Neural crest cell (in vitro differentiated cells): ENCODE measurements at regions not wholly inside any gene's neighbourhood (a gene's known extent, or its start where the extent isn't known, plus 50 kb on each side); places are given as distances from the start of the nearest gene placed in this dataset.

Experiments
- DNase-seq: peaks from one replicate; pipeline ENCODE4 v3.0.0; 2021; ENCODE audit warnings: low read depth, mixed read lengths, low spot score
- H3K27ac Mint-ChIP-seq: one replicate; pipeline ENCODE4 v1.8.0; 2021; ENCODE audit warnings: mild to moderate bottlenecking, mixed read lengths; ENCODE audit not compliant: unreplicated experiment
- H3K27me3 Mint-ChIP-seq: 2 replicates; pipeline ENCODE4 v1.8.0; 2021; ENCODE audit warnings: low read depth, mild to moderate bottlenecking, mixed read lengths
- H3K36me3 Mint-ChIP-seq: 2 replicates; pipeline ENCODE4 v1.8.0; 2021; ENCODE audit warnings: low read depth, mild to moderate bottlenecking, mixed read lengths
- H3K4me1 Mint-ChIP-seq: 2 replicates; pipeline ENCODE4 v1.8.0; 2021; ENCODE audit warnings: mixed read lengths
- H3K4me3 Mint-ChIP-seq: one replicate; pipeline ENCODE4 v1.8.0; 2021; ENCODE audit warnings: mild to moderate bottlenecking, mixed read lengths
- H3K9me3 Mint-ChIP-seq: 2 replicates; pipeline ENCODE4 v1.8.0; 2021; ENCODE audit warnings: mixed read lengths
- CTCF ChIP-seq: fragments of 200-600 bp; sonication (generic); conservative IDR thresholded peaks from 2 replicates; pipeline ENCODE4 v1.5.0; 2021; ENCODE audit warnings: antibody characterized with exemption, mild to moderate bottlenecking

DNA sequence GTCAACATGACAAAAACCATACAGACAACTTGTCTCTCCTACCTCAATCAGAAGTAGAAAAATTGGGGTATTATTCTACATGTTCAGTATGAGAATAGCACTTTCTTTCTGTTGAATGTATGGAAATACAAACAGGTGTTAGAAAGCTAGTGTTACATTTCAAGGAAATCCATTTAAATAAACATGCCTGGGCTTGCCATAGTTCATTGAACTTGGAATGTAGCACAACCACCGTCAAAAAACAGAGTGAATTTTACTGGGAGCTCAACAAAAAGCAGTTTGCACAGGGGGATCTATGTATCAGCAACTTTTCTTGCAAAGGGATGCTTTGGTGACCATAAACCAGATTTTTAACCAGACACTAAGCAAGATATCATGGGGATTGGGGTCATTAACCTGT is 307.9 kb upstream of the SMARCA2 start:
- Mint-ChIP-seq H3K27ac (no peak overlapping the region), H3K36me3 (no peaks in the 10 kb centered on the region), H3K27me3 (peaks cover 9% of the 10 kb centered on the region), H3K4me3 (no peak overlapping the region), H3K4me1 (no peaks in the 10 kb centered on the region), H3K9me3 (no peaks in the 10 kb centered on the region)
- TF ChIP-seq CTCF, result no peak
- no peak for DNase-seq

- H3K4me3 Mint-ChIP-seq, result no peak overlapping the region
- H3K9me3 Mint-ChIP-seq, result no peaks in the 10 kb centered on the region
- no peak overlapping the region for H3K27ac Mint-ChIP-seq
These were observed 306.9 kb upstream of the SMARCA2 start for GRCh38 chr9:1708219-1708618.

DNA sequence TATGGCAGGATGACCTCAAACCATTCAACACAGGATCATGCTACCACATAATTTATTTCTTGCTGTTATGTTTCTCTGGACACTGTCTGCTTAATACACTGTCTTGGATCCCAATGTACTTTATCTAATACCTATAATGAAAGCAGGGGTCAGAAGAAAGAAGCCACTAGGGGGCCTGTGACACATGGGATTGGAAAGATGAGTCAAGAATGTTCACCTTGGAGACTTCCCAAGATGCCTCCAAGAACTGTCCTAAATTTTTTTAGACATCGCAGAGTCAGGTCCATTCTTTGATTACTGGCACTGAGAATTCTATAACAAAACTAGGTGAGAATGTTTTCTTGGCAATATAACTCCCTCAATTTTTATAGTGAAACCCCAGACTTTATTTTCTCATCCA is 305.8 kb upstream of the SMARCA2 start:
- DNase-seq, result no peak
- no peaks in the 10 kb centered on the region for H3K36me3 Mint-ChIP-seq
- H3K27me3 Mint-ChIP-seq, result peaks cover 9% of the 10 kb centered on the region
- TF ChIP-seq CTCF, result peak; percentile 51
- H3K4me3 Mint-ChIP-seq, result no peak overlapping the region
- no peaks in the 10 kb centered on the region for H3K9me3 Mint-ChIP-seq
- no peak overlapping the region for H3K27ac Mint-ChIP-seq
- H3K4me1 Mint-ChIP-seq, result no peaks in the 10 kb centered on the region

More at GRCh38 chr9:1708219-1708618, 306.9 kb upstream of the SMARCA2 start:
- no peak for DNase-seq
- no peaks in the 10 kb centered on the region for H3K36me3 Mint-ChIP-seq
- H3K27me3 Mint-ChIP-seq, result peaks cover 9% of the 10 kb centered on the region
- TF ChIP-seq CTCF, result no peak
- H3K4me1 Mint-ChIP-seq, result no peaks in the 10 kb centered on the region

- Mint-ChIP-seq H3K4me1 (no peaks in the 10 kb centered on the region), H3K27me3 (peaks cover 9% of the 10 kb centered on the region), H3K9me3 (no peaks in the 10 kb centered on the region), H3K27ac (no peak overlapping the region), H3K36me3 (no peaks in the 10 kb centered on the region), H3K4me3 (no peak overlapping the region)
- DNase-seq, result no peak
- TF ChIP-seq CTCF, result no peak
These were observed 302.2 kb upstream of the SMARCA2 start for GRCh38 chr9:1712861-1713450.

DNA sequence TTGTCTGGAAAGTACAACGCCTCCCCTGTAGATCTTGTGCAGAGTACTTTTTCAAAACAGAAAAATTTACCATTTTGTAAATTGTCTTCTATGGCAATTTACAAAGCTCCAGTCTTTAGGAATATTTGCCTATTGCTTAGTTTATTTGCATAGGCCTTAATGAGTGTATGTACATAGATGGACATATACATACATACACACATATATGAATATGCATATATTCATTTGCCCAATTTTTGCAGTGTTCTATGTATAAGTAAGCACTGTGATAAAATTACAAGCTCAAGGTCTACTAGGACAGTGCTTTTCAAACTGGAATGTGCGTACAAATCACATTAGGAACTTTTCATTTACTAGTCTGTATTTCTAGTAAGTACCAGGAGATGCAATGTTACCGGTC is 301.3 kb upstream of the SMARCA2 start:
- H3K4me1 Mint-ChIP-seq, result no peaks in the 10 kb centered on the region
- no peak overlapping the region for H3K4me3 Mint-ChIP-seq
- no peaks in the 10 kb centered on the region for H3K36me3 Mint-ChIP-seq
- DNase-seq, result no peak
- TF ChIP-seq CTCF, result no peak
- no peaks in the 10 kb centered on the region for H3K9me3 Mint-ChIP-seq
- H3K27ac Mint-ChIP-seq, result no peak overlapping the region
- H3K27me3 Mint-ChIP-seq, result peaks cover 10% of the 10 kb centered on the region
